Fibroblast of lung (primary cell): ENCODE measurements at regions not wholly inside any gene's neighbourhood (a gene's known extent, or its start where the extent isn't known, plus 50 kb on each side); places are given as distances from the start of the nearest gene placed in this dataset.

Experiments
- DNase-seq, 2 donors: peaks; one replicate each; pipeline versions ENCODE4 v3.0.0 to v3.0.0-alpha.2; 2010; ENCODE audit warnings: low read depth in 2 of 2
- H2AFZ ChIP-seq: 2 replicates; pipeline ENCODE4 v1.5.1; 2012; ENCODE audit warnings: low read length, control low read depth, inconsistent platforms
- H3K27ac ChIP-seq: 2 replicates; pipeline ENCODE4 v1.5.1; 2011; ENCODE audit warnings: low read length, control low read depth; ENCODE audit not compliant: insufficient read depth
- H3K27me3 ChIP-seq: 2 replicates; pipeline ENCODE4 v1.5.1; 2011; ENCODE audit warnings: mild to moderate bottlenecking, low read length; ENCODE audit not compliant: control insufficient read depth, insufficient read depth
- H3K36me3 ChIP-seq: 2 replicates; pipeline ENCODE4 v1.5.1; 2011; ENCODE audit warnings: low read length; ENCODE audit not compliant: control insufficient read depth, insufficient read depth
- H3K4me1 ChIP-seq: 2 replicates; pipeline ENCODE4 v1.5.1; 2011; ENCODE audit warnings: low read length; ENCODE audit not compliant: control insufficient read depth, insufficient read depth; ENCODE audit errors: extremely low read depth
- H3K4me2 ChIP-seq: 2 replicates; pipeline ENCODE4 v1.5.1; 2011; ENCODE audit warnings: low read length, control low read depth; ENCODE audit not compliant: insufficient read depth; ENCODE audit errors: extremely low read depth
- H3K4me3 ChIP-seq, 4 experiments: fragments of 200-600 bp in 1 of 4; sonication (generic) in 1 of 4; replicated peaks in 1 of 4; 2 replicates each; pipeline ENCODE4 v1.5.1; 2011 to 2016; ENCODE audit warnings: low read length in 4 of 4, low read depth in 3 of 4, mild to moderate bottlenecking in 3 of 4, control low read depth in 2 of 4, inconsistent platforms in 1 of 4, mixed read lengths in 1 of 4; ENCODE audit not compliant: insufficient read depth in 1 of 4; ENCODE audit errors: control extremely low read depth in 1 of 4
- H3K79me2 ChIP-seq: 2 replicates; pipeline ENCODE4 v1.5.1; 2012; ENCODE audit warnings: mild to moderate bottlenecking, low read length, inconsistent platforms; ENCODE audit not compliant: control insufficient read depth, insufficient read depth
- H3K9ac ChIP-seq: 2 replicates; pipeline ENCODE4 v1.5.1; 2011; ENCODE audit warnings: mild to moderate bottlenecking, low read length, control low read depth; ENCODE audit not compliant: insufficient read depth
- H3K9me3 ChIP-seq: 2 replicates; pipeline ENCODE4 v1.5.1; 2012; ENCODE audit warnings: low read depth, low read length; ENCODE audit not compliant: control insufficient read depth, insufficient read depth
- H4K20me1 ChIP-seq: 2 replicates; pipeline ENCODE4 v1.5.1; 2011; ENCODE audit warnings: low read length; ENCODE audit not compliant: control insufficient read depth, insufficient read depth; ENCODE audit errors: extremely low read depth
- CTCF ChIP-seq, 2 donors: IDR thresholded peaks in 1 of 2; conservative IDR thresholded peaks in 1 of 2; 1 replicate in 1 of 2; 2 replicates in 1 of 2; pipeline ENCODE4 v1.5.1; 2011 to 2012; ENCODE audit warnings: low read length in 2 of 2, control low read depth in 1 of 2, inconsistent platforms in 1 of 2, low read depth in 1 of 2, mild to moderate bottlenecking in 1 of 2
- EZH2 ChIP-seq: IDR thresholded peaks from 2 replicates; pipeline ENCODE4 v1.5.1; 2012; ENCODE audit warnings: low read length, control low read depth, mild to moderate bottlenecking; ENCODE audit errors: missing control alignments

GRCh38 chr11:37762079-37762478 lies 1164.0 kb upstream of the RAG2 start:
- TF ChIP-seq CTCF (conservative IDR thresholded peaks at IDR 0.05 in 1 of 2, IDR thresholded peaks at IDR 0.05 in 1 of 2; ENCODE audit: low read depth in 1 of 2, low read length in 2 of 2) (no peak), EZH2 (no peak)
- DNase-seq, result peak in 1 of 2 donors; percentile 10
- Histone ChIP-seq H3K4me1 (no peaks in the 10 kb centered on the region), H3K9me3 (no peaks in the 10 kb centered on the region), H3K9ac (no peak overlapping the region), H3K4me3 (no peak overlapping the region), H3K27ac (no peak overlapping the region), H3K36me3 (no peaks in the 10 kb centered on the region), H3K79me2 (no peaks in the 10 kb centered on the region), H3K4me2 (no peak overlapping the region), H3K27me3 (no peaks in the 10 kb centered on the region), H4K20me1 (no peaks in the 10 kb centered on the region), H2AFZ (no peak overlapping the region)

- TF ChIP-seq EZH2, result no peak
- no peak for TF ChIP-seq CTCF (conservative IDR thresholded peaks at IDR 0.05 in 1 of 2, IDR thresholded peaks at IDR 0.05 in 1 of 2; ENCODE audit: low read depth in 1 of 2, low read length in 2 of 2)
- no peak overlapping the region for H3K9ac ChIP-seq
- no peak for DNase-seq
Measured at GRCh38 chr11:37755521-37755920, 1157.5 kb upstream of the RAG2 start.

GRCh38 chr11:37748641-37749040 lies 1150.6 kb upstream of the RAG2 start:
- no peaks in the 10 kb centered on the region for H3K36me3 ChIP-seq
- no peaks in the 10 kb centered on the region for H3K27me3 ChIP-seq
- TF ChIP-seq EZH2, result no peak
- TF ChIP-seq CTCF (conservative IDR thresholded peaks at IDR 0.05 in 1 of 2, IDR thresholded peaks at IDR 0.05 in 1 of 2; ENCODE audit: low read depth in 1 of 2, low read length in 2 of 2), result no peak
- no peaks in the 10 kb centered on the region for H3K9me3 ChIP-seq
- H3K4me3 ChIP-seq, result no peak overlapping the region
- no peak overlapping the region for H3K9ac ChIP-seq
- no peak overlapping the region for H3K27ac ChIP-seq
- H3K4me2 ChIP-seq, result no peak overlapping the region
- H2AFZ ChIP-seq, result no peak overlapping the region
- H3K4me1 ChIP-seq, result no peaks in the 10 kb centered on the region
- no peaks in the 10 kb centered on the region for H4K20me1 ChIP-seq
- no peaks in the 10 kb centered on the region for H3K79me2 ChIP-seq
- DNase-seq, result peak in 1 of 2 donors; percentile 42

More at GRCh38 chr11:37755521-37755920, 1157.5 kb upstream of the RAG2 start:
- Histone ChIP-seq H3K4me1 (no peaks in the 10 kb centered on the region), H3K79me2 (no peaks in the 10 kb centered on the region), H2AFZ (no peak overlapping the region), H3K4me2 (no peak overlapping the region), H3K36me3 (no peaks in the 10 kb centered on the region), H3K9me3 (no peaks in the 10 kb centered on the region), H4K20me1 (no peaks in the 10 kb centered on the region), H3K27ac (no peak overlapping the region), H3K27me3 (no peaks in the 10 kb centered on the region), H3K4me3 (no peak overlapping the region)
